ENCODE measurements at regions not wholly inside any gene's neighbourhood (a gene's known extent, or its start where the extent isn't known, plus 50 kb on each side); places are given as distances from the start of the nearest gene placed in this dataset.
A peak's percentile ranks its signal among the peaks of the same experiment; 100 is the strongest.

DNA sequence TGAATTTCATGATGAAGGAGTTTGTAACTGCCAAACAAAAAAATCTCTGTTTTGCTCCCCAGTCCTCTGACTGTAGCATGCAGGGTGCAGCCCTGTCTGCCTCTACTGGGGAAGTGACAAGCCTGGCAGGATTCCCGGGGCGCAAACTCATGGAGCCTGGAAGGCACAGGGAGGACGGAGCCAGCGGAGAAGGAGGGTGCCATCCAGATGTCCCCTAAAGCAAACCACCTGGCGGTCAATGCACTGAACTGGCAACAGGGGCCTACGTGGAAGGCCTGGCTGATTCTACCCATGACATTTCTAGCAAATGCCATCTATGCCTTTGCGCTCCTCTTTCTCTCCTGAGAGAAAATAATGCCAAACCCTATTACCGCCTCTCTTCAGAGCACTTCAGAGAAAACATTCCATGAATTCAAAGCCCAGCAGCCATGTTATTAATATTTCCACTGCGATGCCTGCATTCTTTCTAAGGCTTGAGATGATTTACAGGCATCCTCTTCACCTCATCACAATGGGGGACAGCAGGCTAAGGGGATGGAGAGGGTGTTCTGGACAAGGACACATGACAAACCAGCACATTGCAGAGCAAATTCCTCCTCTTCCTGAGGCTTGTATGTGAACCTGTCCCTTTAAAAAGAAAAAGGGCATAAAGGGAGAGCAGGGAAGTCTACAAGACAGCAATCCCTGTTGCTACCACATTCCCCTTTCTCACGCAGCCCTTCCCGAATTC is 329.3 kb upstream of the NOCT start:
- no peak for DNase-seq

GRCh38 chr4:138685316-138685715 is 330.3 kb upstream of the NOCT start:
- no peak for DNase-seq

- DNase-seq = peak; percentile 22 to 58 (median 45)
Observed at GRCh38 chr4:138680989-138681604, 334.5 kb upstream of the NOCT start.

DNA sequence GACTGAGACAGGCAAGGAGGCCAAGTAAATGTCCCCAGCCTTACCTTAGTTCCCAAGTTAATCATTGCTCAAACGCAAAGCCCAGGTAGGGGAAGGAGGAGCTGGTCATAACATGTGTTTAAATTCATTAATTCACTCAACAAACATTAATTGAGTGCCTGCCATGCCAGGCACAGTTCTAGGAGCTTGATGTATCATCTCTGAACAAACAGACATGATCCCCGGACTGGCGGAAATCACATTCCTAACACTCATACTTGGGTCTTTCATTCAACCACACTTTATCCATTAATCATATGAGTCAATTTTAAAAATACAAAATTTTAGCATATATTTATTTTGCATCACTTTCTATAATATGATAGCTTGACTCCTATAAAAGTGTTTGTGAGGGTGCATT is 335.3 kb upstream of the NOCT start:
- no peak for DNase-seq

DNA sequence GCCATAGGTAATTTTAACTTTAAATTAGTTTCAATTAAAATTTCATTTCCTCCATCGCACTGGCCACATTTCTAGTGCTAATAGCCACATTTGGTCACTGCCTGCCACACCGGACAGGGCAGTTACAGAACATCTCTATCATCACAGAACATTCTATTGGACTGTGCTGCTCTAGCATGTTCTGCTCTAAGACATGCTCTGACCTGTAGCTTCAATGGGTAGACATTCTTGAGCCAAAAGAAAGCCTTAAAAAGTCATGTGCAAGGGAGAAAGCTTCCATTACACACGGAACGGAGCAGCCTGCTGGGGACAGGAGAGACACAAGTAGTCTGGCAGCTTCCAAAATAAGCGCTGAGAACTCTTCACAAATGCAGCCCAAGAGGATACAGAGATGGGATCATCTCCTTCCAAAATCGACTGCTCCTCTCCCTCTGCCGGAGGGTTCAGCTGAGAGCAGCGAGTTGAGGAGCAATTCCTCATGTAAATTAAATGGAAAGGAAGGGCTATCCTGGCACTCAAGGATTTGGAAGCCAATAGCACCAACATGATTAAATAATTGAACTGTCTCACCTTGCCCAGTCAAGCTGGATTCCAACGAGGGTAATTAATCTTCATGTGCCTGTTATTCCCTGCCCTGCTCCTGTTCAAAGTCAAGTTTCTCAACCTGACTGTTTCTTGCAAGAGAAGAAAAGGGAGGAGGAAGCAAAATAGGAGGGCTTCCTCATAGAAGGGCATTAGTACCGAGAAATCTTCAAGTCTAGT is 336.4 kb upstream of the NOCT start:
- DNase-seq = no peak

DNA sequence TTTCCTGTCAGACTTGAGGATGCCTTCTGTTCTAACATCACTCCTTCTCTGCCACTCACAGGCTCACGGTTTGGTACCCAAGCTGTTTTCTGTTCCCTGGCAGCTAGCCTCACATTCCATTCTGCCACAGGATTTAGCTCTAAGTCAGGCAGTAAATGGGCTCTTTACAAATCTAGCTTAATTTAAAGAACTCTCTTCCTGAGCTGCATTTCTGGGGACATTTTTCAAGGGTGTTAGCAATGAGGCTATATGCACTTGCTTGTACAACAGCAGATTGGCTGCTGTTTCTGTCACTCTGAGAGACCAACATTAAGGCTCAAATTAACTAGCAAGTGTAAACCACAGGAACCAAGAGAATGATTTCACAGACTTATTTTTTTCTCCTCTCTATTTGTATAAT is 337.8 kb upstream of the NOCT start:
- no peak for DNase-seq

- no peak for DNase-seq
Observed at GRCh38 chr4:138677212-138677611, 338.4 kb upstream of the NOCT start.

DNA sequence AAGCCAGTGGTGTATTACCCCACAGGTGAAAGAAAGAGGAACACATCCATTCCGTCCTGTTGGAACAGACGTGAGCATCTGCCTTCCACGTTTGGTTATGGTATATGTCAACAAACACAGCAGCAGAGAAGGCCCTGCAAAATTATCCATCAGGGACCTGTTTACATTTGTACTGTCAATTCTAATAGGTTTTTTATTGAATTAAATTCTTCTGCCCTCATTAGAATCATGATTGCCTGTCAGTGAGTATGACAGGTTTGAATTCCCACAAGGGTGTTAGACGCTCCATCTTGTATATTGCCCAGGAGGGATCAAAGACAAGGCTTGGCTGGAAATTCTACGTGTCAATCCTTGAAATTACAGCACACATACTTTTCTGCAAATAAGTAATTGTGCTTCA is 339.9 kb upstream of the NOCT start:
- DNase-seq = no peak

DNA sequence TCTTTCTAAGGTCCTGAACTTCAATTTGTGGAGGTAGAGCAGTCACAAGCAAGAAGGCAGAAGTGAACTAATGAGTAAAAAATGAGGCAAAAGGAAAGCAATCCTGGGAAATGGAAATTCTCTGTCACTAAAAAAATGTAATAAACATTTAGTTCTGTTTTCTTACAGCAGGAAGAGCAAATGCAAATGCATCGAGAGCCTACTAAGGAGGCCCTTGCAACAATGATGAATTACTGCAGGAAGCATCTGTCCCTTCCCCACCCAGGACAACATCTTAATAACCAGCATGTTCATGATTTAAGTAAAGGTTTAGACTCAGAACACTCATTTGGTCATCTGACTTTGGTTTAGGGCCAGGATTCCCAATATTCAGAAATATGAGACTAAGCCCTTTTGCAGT is 341.4 kb upstream of the NOCT start:
- DNase-seq = no peak

GRCh38 chr4:138673053-138673452 is 342.5 kb upstream of the NOCT start:
- no peak for DNase-seq

DNA sequence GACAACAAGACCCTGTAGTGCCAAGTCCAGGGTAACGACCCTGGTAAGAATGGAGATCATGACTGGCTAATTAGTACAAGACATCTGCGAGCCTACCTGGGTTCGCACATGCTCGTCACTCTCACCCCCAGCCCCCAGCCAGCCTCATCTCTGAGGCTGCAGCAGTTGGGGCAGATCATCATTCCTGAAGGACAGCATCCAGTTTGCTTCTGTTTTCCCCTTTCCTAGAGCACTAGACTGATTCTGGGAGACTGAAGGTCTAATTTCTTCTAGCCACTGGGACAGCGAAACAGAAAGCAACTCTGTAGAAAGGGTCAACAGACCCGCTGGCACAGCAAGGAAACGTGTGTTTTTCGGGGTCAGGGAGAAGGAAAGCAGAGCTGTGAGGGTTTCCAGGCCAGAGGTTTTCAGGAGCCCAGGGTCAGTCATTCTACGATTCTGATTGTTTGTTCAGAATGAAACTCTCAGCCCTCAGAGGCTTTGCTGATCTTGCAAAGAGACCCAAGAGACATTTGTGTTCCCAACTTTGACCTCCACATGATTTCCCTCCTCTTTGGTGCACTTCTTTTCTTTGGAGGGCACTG is 343.1 kb upstream of the NOCT start:
- DNase-seq = no peak

DNA sequence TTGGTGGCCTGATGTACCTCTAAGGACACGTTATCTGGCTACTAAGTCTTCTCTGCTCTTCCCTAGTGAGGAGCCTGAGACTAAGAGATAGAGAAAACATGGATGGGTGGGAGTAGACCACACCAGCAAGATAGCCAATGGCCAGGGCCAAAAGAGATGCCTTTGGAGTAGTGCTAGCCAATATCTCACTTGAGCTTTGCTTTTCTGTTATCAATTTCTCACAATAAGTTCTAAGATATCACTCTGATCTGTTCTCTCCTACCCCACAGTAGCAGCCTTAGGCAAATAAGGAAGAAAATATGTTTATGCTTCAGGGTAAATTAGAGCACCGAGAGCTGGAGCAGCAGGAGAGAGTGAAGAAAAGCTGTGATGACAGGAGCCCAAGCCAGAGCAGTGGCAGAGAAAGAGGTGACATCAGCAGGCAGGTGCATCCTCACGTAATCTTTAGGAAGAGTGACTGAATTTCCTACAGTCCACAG is 343.9 kb upstream of the NOCT start:
- DNase-seq = no peak

DNA sequence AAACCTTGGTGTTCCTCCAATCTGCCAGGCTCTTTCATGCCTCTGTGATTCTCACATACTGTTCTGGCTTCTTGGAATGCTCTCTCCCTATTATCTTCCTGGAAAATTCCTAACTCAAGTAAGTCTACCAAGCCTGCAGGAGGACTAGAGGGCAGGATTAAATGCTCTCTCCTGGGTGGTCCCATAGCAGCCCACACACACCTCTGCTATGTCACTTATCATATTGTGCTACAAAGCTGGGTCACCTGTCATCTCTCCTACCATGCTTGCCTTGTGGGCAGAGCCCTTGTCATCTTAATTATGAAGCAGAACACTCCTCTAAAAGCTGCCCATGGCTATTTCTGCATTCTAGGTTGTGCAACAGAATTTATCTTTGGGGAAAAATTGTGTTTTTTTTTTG is 344.5 kb upstream of the NOCT start:
- DNase-seq = no peak

GRCh38 chr4:138670681-138671080 is 344.9 kb upstream of the NOCT start:
- DNase-seq = no peak

- DNase-seq = no peak
Observed at GRCh38 chr4:138669479-138670315, 345.9 kb upstream of the NOCT start.

GRCh38 chr4:138668309-138668708 is 347.3 kb upstream of the NOCT start:
- no peak for DNase-seq

DNA sequence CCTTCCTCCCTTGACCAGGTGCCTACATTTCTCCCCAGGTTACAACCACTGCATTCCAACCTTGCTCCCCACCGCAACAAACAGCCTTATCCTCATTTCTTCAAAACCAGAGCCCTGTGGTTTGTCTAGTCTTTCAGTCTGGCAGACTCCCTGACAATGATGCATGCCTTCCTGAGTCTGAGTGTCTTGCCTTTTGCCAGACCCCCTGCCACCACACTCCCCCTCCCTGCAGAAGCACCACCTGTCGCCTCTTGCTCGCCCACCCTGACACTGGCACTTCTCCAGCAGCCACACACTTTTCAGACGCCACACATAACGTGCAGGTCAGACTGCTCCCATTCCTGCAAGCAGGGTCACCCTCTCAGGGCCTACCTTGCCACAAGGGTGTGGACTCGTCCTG is 349.2 kb upstream of the NOCT start:
- DNase-seq = no peak

DNA sequence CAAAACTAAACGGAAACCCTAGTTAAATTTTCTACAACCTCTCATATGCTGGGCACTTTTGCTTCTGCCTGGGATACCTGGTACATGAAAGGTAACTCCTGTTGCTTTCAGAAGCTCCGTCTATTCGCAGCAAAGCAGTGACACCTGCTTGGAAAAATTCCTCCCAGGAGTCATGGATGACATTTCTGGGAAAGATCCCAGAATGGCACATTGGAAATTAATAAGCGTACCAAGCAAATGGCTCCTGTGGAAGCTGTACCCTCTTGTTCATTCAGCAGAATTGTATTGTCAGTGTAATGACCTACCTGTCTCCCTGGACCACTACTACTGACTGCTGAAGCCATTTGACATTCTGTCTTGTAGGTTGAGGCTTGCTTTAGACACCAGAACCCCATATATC is 349.7 kb upstream of the NOCT start:
- DNase-seq = no peak

DNA sequence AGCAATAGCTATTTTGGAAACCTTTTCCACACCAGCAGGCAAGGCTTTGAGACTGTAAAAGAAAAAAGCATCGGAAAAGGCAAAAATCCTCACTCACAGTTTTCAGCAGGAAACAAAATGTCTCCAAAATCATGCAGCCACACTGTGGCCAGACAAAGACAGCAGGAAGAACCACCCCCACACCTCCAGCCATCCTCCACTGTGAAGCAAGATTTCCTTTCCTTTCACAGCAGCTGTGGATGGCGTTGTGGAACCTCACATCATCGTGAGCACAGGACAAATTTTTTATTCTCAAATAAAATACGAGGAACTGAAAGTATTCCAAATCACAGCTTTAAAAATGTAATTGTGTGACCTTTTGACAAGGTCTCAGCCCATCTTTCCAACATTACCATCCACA is 351.7 kb upstream of the NOCT start:
- no peak for DNase-seq

DNA sequence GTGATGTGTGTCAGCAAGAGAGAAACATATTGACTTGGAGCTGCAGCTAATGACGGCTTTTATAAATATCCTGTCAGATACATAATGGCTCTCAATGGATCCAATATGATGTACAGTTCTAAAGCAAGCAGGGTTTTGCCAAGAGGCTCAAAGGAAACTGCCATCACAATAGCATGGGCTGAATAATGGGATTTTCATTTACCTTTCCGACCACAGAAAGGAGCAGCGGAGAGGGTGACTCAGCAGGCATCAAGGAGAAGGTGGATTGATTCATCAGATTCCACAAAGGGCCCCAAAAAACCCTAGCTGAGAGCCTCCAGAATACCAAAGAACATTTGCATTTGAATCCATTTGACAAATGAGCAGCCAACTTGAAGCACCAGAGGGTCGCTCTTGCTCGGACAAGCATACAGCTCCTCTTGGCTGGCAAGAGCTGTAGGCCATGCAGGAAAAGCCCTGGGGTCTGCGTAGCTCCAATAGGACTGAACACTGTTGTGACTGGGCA is 355.7 kb upstream of the NOCT start:
- DNase-seq = no peak

- no peak for DNase-seq
Observed at GRCh38 chr4:138659037-138659811, 356.4 kb upstream of the NOCT start.

GRCh38 chr4:138658518-138658917 is 357.1 kb upstream of the NOCT start:
- DNase-seq = no peak
